Caco-2 (cell line): ENCODE measurements at regions not wholly inside any gene's neighbourhood (a gene's known extent, or its start where the extent isn't known, plus 50 kb on each side); places are given as distances from the start of the nearest gene placed in this dataset.

Experiments used
- BruUV-seq: library from RNA; stranded (reverse); fragments of 400-500 nt; replicated peaks from 2 replicates; lab custom pipeline; 2021; lab: Mats Ljungman, UMichigan
- CTCF ChIA-PET: fragments of 300-600 bp; sonication (Branson Sonifier 250); formaldehyde crosslinking; loops from one replicate; lab custom pipeline; 2022; ENCODE audit warnings: antibody characterized with exemption; lab: Charles Lee
- POLR2A ChIA-PET: fragments of 300-600 bp; sonication (Branson Sonifier 250); formaldehyde crosslinking; loops from one replicate; lab custom pipeline; 2022; ENCODE audit warnings: antibody characterized with exemption; lab: Charles Lee
- DNase-seq, 2 experiments: peaks; one replicate each; pipeline versions ENCODE4 v3.0.0 to v3.0.0-alpha.2; 2020 to 2022
- H3K27me3 ChIP-seq: replicated peaks from 2 replicates; pipeline ENCODE4 v1.6.0; 2011; ENCODE audit warnings: low read length; ENCODE audit not compliant: control insufficient read depth, insufficient read depth
- H3K36me3 ChIP-seq: 2 replicates; pipeline ENCODE4 v1.5.1; 2011; ENCODE audit warnings: low read length; ENCODE audit not compliant: control insufficient read depth, insufficient read depth
- H3K4me1 ChIP-seq: fragments of 250-450 bp; sonication (Bioruptor Pico); 2 replicates; pipeline ENCODE4 v1.5.1; 2020; ENCODE audit warnings: mild to moderate bottlenecking
- H3K4me3 ChIP-seq: 2 replicates; pipeline ENCODE4 v1.5.1; 2011; ENCODE audit warnings: low read depth, mild to moderate bottlenecking, control low read depth, low read length
- H3K9me3 ChIP-seq: fragments of 250-450 bp; sonication (Bioruptor Pico); 2 replicates; pipeline ENCODE4 v1.5.1; 2020; ENCODE audit warnings: mild to moderate bottlenecking, moderate library complexity
- H3K27ac Mint-ChIP-seq: one replicate; pipeline ENCODE4 v1.8.0; 2022; ENCODE audit warnings: mixed read lengths; ENCODE audit not compliant: unreplicated experiment
- H3K27me3 Mint-ChIP-seq: one replicate; pipeline ENCODE4 v1.8.0; 2022; ENCODE audit warnings: mixed read lengths; ENCODE audit not compliant: insufficient read depth, unreplicated experiment
- H3K36me3 Mint-ChIP-seq: one replicate; pipeline ENCODE4 v1.8.0; 2022; ENCODE audit warnings: mild to moderate bottlenecking, mixed read lengths; ENCODE audit not compliant: insufficient read depth, unreplicated experiment
- H3K4me1 Mint-ChIP-seq: one replicate; pipeline ENCODE4 v1.8.0; 2022; ENCODE audit warnings: low read depth, mixed read lengths; ENCODE audit not compliant: unreplicated experiment
- H3K4me3 Mint-ChIP-seq: one replicate; pipeline ENCODE4 v1.8.0; 2022; ENCODE audit warnings: mild to moderate bottlenecking, moderate library complexity, mixed read lengths; ENCODE audit not compliant: unreplicated experiment
- H3K9me3 Mint-ChIP-seq: one replicate; pipeline ENCODE4 v1.8.0; 2022; ENCODE audit warnings: mixed read lengths; ENCODE audit not compliant: unreplicated experiment
- CTCF ChIP-seq, 2 experiments: fragments of 200-600 bp in 1 of 2; IDR thresholded peaks; 1 replicate in 1 of 2; 2 replicates in 1 of 2; pipeline versions ENCODE4 v1.5.1 to v1.8.0; 2011 to 2022; ENCODE audit warnings: antibody characterized with exemption in 1 of 2, control low read depth in 1 of 2, inconsistent platforms in 1 of 2, low read depth in 1 of 2, low read length in 1 of 2, mild to moderate bottlenecking in 1 of 2, moderate library complexity in 1 of 2; ENCODE audit not compliant: insufficient read depth in 1 of 2, severe bottlenecking in 1 of 2, unreplicated experiment in 1 of 2
- intact Hi-C: fragments of 100-400 bp; cut with micrococcal nuclease; formaldehyde crosslinking; loops from one replicate; pipeline ENCODE4 v1.10.0; 2022; ENCODE audit not compliant: unreplicated experiment

GRCh38 chr1:184199036-184199435 lies 147.5 kb downstream of the TSEN15 start:
- H3K4me3 Mint-ChIP-seq: no peak overlapping the region
- H3K27me3 Mint-ChIP-seq: peaks cover 19% of the 10 kb centered on the region
- no TSS peak for BruUV-seq
- no peak overlapping the region for H3K4me3 ChIP-seq
- intact Hi-C loops: no loop called here
- H3K27ac Mint-ChIP-seq: no peak overlapping the region
- no peaks in the 10 kb centered on the region for H3K9me3 Mint-ChIP-seq
- H3K36me3 ChIP-seq: no peaks in the 10 kb centered on the region
- H3K9me3 ChIP-seq: no peaks in the 10 kb centered on the region
- no peaks in the 10 kb centered on the region for H3K4me1 Mint-ChIP-seq
- no peaks in the 10 kb centered on the region for H3K36me3 Mint-ChIP-seq
- ChIA-PET CTCF (no interaction called here), POLR2A (no interaction called here)
- no peak for TF ChIP-seq CTCF (IDR thresholded peaks at IDR 0.05; ENCODE audit: insufficient read depth in 1 of 2, low read depth in 1 of 2, low read length in 1 of 2, severe bottlenecking in 1 of 2, unreplicated experiment in 1 of 2)
- no peaks in the 10 kb centered on the region for H3K4me1 ChIP-seq
- H3K27me3 ChIP-seq: no peaks in the 10 kb centered on the region; the same call in 1 of the 2 replicates
- no peak for DNase-seq

GRCh38 chr1:184199438-184200085 lies 148.0 kb downstream of the TSEN15 start:
- TF ChIP-seq CTCF (IDR thresholded peaks at IDR 0.05; ENCODE audit: insufficient read depth in 1 of 2, low read depth in 1 of 2, low read length in 1 of 2, severe bottlenecking in 1 of 2, unreplicated experiment in 1 of 2): no peak
- no peaks in the 10 kb centered on the region for H3K4me1 Mint-ChIP-seq
- H3K9me3 ChIP-seq: no peaks in the 10 kb centered on the region
- no peaks in the 10 kb centered on the region for H3K36me3 Mint-ChIP-seq
- BruUV-seq: no TSS peak
- H3K9me3 Mint-ChIP-seq: no peaks in the 10 kb centered on the region
- peaks cover 19% of the 10 kb centered on the region for H3K27me3 Mint-ChIP-seq
- ChIA-PET CTCF (no interaction called here), POLR2A (no interaction called here)
- DNase-seq: no peak
- H3K4me1 ChIP-seq: no peaks in the 10 kb centered on the region
- no peak overlapping the region for H3K4me3 Mint-ChIP-seq
- intact Hi-C loops: no loop called here
- no peak overlapping the region for H3K27ac Mint-ChIP-seq
- H3K36me3 ChIP-seq: no peaks in the 10 kb centered on the region
- H3K4me3 ChIP-seq: no peak overlapping the region
- no peaks in the 10 kb centered on the region; the same call in 1 of the 2 replicates for H3K27me3 ChIP-seq

- H3K9me3 ChIP-seq: no peaks in the 10 kb centered on the region
- H3K27me3 ChIP-seq: no peaks in the 10 kb centered on the region
- ChIA-PET CTCF (no interaction called here), POLR2A (no interaction called here)
- peaks cover 21% of the 10 kb centered on the region for H3K4me1 Mint-ChIP-seq
- no peaks in the 10 kb centered on the region for H3K36me3 ChIP-seq
- H3K36me3 Mint-ChIP-seq: no peaks in the 10 kb centered on the region
- no peak for DNase-seq
- TF ChIP-seq CTCF (IDR thresholded peaks at IDR 0.05; ENCODE audit: insufficient read depth in 1 of 2, low read depth in 1 of 2, low read length in 1 of 2, severe bottlenecking in 1 of 2, unreplicated experiment in 1 of 2): no peak
- H3K27me3 Mint-ChIP-seq: peaks cover 6% of the 10 kb centered on the region
- H3K27ac Mint-ChIP-seq: no peak overlapping the region
- peaks cover 2% of the 10 kb centered on the region for H3K9me3 Mint-ChIP-seq
- intact Hi-C loops: no loop called here
- no peak overlapping the region for H3K4me3 ChIP-seq
- H3K4me3 Mint-ChIP-seq: no peak overlapping the region
- BruUV-seq: no TSS peak
- H3K4me1 ChIP-seq: peaks cover 7% of the 10 kb centered on the region; the same call in 1 of the 2 replicates
These were observed 157.1 kb downstream of the TSEN15 start for GRCh38 chr1:184208622-184209021.
